Fibroblast of lung (primary cell): ENCODE measurements at regions not wholly inside any gene's neighbourhood (a gene's known extent, or its start where the extent isn't known, plus 50 kb on each side); places are given as distances from the start of the nearest gene placed in this dataset.

Source experiments
- CTCF ChIP-seq, 2 donors: IDR thresholded peaks in 1 of 2; conservative IDR thresholded peaks in 1 of 2; 1 replicate in 1 of 2; 2 replicates in 1 of 2; pipeline ENCODE4 v1.5.1; 2011 to 2012; ENCODE audit warnings: low read length in 2 of 2, control low read depth in 1 of 2, inconsistent platforms in 1 of 2, low read depth in 1 of 2, mild to moderate bottlenecking in 1 of 2
- EZH2 ChIP-seq: IDR thresholded peaks from 2 replicates; pipeline ENCODE4 v1.5.1; 2012; ENCODE audit warnings: low read length, control low read depth, mild to moderate bottlenecking; ENCODE audit errors: missing control alignments

GRCh38 chr7:42560866-42561265 is 323.9 kb upstream of the GLI3 start:
- no peak for TF ChIP-seq CTCF (conservative IDR thresholded peaks at IDR 0.05 in 1 of 2, IDR thresholded peaks at IDR 0.05 in 1 of 2; ENCODE audit: low read depth in 1 of 2, low read length in 2 of 2)
- TF ChIP-seq EZH2: no peak
